ENCODE measurements at regions not wholly inside any gene's neighbourhood (a gene's known extent, or its start where the extent isn't known, plus 50 kb on each side); places are given as distances from the start of the nearest gene placed in this dataset.

GRCh38 chr10:131588704-131589220 is 277.2 kb upstream of the TCERG1L start:
- DNase-seq: no peak

GRCh38 chr10:131590567-131590966 is 279.0 kb upstream of the TCERG1L start:
- DNase-seq: no peak

- no peak for DNase-seq
Measured at GRCh38 chr10:131591936-131592335, 280.4 kb upstream of the TCERG1L start.

- no peak for DNase-seq
Measured at GRCh38 chr10:131609176-131609575, 291.6 kb upstream of the PPP2R2D start.

- DNase-seq: no peak
Measured at GRCh38 chr10:131615150-131615549, 285.7 kb upstream of the PPP2R2D start.

- DNase-seq: no peak
Measured at GRCh38 chr10:131616040-131616439, 284.8 kb upstream of the PPP2R2D start.

GRCh38 chr10:131617113-131617858 is 283.5 kb upstream of the PPP2R2D start:
- no peak for DNase-seq

GRCh38 chr10:131618587-131619267 is 282.1 kb upstream of the PPP2R2D start:
- DNase-seq: no peak

- no peak for DNase-seq
Measured at GRCh38 chr10:131620314-131620713, 280.5 kb upstream of the PPP2R2D start.

- no peak for DNase-seq
Measured at GRCh38 chr10:131620904-131621303, 279.9 kb upstream of the PPP2R2D start.

- no peak for DNase-seq
Measured at GRCh38 chr10:131621784-131622624, 278.8 kb upstream of the PPP2R2D start.

- no peak for DNase-seq
Measured at GRCh38 chr10:131625041-131625440, 275.8 kb upstream of the PPP2R2D start.

- DNase-seq: no peak
Measured at GRCh38 chr10:131626274-131626673, 274.5 kb upstream of the PPP2R2D start.

GRCh38 chr10:131629026-131629770 is 271.6 kb upstream of the PPP2R2D start:
- no peak for DNase-seq

GRCh38 chr10:131630772-131631258 is 270.0 kb upstream of the PPP2R2D start:
- DNase-seq: no peak

GRCh38 chr10:131631619-131632018 is 269.2 kb upstream of the PPP2R2D start:
- no peak for DNase-seq

GRCh38 chr10:131635564-131636015 is 265.2 kb upstream of the PPP2R2D start:
- no peak for DNase-seq

GRCh38 chr10:131636116-131636515 is 264.7 kb upstream of the PPP2R2D start:
- no peak for DNase-seq

GRCh38 chr10:131636841-131637724 is 263.7 kb upstream of the PPP2R2D start:
- DNase-seq: no peak

GRCh38 chr10:131638049-131638879 is 262.5 kb upstream of the PPP2R2D start:
- no peak for DNase-seq

All from activated CD8-positive, alpha-beta memory T cell treated with anti-CD3 and anti-CD28 coated beads, Interleukin-2, amount 50 U/mL, for 4 hours (primary cell).